ENCODE measurements at regions not wholly inside any gene's neighbourhood (a gene's known extent, or its start where the extent isn't known, plus 50 kb on each side); places are given as distances from the start of the nearest gene placed in this dataset.

DNA sequence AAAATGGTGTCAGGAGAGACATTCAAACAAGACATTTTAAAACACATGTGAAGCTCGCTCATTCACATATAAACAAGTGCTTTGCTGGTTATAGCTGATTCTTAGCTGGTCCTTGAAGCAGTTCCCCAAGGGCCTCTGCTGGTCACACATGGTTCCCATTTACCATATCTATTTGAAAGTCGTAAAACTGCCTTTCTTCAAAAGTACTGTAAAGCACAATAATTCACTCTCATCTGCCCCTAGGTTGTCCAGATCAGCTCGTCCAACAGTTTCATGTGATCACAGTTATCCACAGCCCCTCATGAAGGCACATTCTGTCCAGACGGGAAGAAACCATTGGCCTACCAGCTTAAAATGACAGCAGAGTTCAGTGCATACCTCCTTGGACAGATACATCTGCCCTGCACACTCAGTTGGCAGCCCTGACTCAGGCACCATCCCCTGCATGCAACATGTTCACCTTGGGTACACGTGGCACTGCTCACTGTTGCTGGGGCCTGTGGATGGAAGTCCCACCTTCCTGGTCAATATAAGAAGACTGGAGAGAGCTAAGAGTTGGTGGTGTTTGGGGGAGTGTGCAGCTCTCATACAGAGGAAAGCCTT, 108.0 kb upstream of the HAAO start:
- ChIA-PET CTCF (interaction anchor here (1.1 kb wide), 2 partner anchors 18 to 72 kb away, joined by 3 to 4 read pairs; no protein-coding TSS in a partner anchor), POLR2A (no interaction called here)
- intact Hi-C loops (cut with DNase I, micrococcal nuclease): no loop called here
- Mint-ChIP-seq H3K36me3 (ENCODE audit: low read depth) (no peaks in the 10 kb centered on the region), H3K4me1 (peaks cover 4% of the 10 kb centered on the region), H3K9me3 (ENCODE audit: low read depth) (no peaks in the 10 kb centered on the region), H3K27ac (no peak overlapping the region), H3K27me3 (peaks cover 2% of the 10 kb centered on the region), H3K4me3 (no peak overlapping the region)
- DNase-seq (no peak), ATAC-seq (no peak)

DNA sequence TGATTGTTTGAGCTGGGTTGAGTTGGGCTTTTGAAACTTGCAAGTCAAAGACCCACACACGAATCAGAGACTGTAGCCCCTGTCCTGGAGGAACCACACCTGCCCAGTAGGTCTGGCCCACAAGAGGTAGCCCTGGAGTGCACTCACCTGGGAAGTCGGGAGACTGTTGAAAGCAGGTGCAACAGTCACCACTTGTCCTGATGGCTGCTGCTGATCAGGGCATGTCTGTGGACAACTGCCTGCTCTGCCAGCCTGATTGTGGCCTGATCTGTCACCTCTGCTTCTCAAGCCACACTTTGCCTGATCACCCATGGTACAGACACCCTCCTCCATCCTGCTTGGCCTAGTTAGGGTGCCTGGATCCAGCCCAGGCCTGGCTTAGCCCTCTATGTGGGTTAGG, 105.0 kb upstream of the HAAO start:
- Mint-ChIP-seq H3K4me1 (peaks cover 4% of the 10 kb centered on the region), H3K36me3 (ENCODE audit: low read depth) (no peaks in the 10 kb centered on the region), H3K27ac (no peak overlapping the region), H3K9me3 (ENCODE audit: low read depth) (no peaks in the 10 kb centered on the region), H3K27me3 (no peaks in the 10 kb centered on the region), H3K4me3 (no peak overlapping the region)
- intact Hi-C loops (cut with DNase I, micrococcal nuclease): no loop called here
- POLR2A ChIA-PET: interaction anchor here (0.6 kb wide), 2 partner anchors 19 to 766 kb away, joined by 3 to 12 read pairs; no protein-coding TSS in a partner anchor
- CTCF ChIA-PET: interaction anchor here (1.0 kb wide), 1 partner anchor 17 kb away, joined by 3 read pairs; no protein-coding TSS in a partner anchor
- DNase-seq: no peak
- no peak for ATAC-seq

DNA sequence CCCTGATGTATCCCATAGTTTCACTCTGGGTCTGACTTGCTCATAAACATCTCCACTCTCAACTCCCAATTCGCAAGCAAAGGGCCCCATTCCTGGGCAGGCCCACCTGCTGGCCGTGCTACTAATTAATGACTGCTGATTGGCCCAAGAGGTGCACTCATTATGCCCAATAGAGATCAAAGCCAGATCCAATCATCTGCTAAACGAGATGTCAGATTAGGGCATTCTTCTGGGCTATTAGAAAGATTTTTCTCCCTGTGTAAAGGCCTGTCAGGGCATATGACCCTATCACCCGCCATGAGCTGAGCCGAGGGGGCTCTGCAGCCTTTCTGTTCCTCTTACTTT, 103.4 kb upstream of the HAAO start:
- H3K27me3 Mint-ChIP-seq: no peaks in the 10 kb centered on the region
- DNase-seq: no peak
- intact Hi-C loops (cut with DNase I, micrococcal nuclease): no loop called here
- no peaks in the 10 kb centered on the region for H3K36me3 Mint-ChIP-seq (ENCODE audit: low read depth)
- H3K27ac Mint-ChIP-seq: no peak overlapping the region
- POLR2A ChIA-PET: no interaction called here
- no peaks in the 10 kb centered on the region for H3K9me3 Mint-ChIP-seq (ENCODE audit: low read depth)
- CTCF ChIA-PET: interaction anchor here (0.9 kb wide), 1 partner anchor 37 kb away, joined by 3 read pairs; no protein-coding TSS in a partner anchor
- H3K4me1 Mint-ChIP-seq: peaks cover 4% of the 10 kb centered on the region
- H3K4me3 Mint-ChIP-seq: no peak overlapping the region
- no peak for ATAC-seq

DNA sequence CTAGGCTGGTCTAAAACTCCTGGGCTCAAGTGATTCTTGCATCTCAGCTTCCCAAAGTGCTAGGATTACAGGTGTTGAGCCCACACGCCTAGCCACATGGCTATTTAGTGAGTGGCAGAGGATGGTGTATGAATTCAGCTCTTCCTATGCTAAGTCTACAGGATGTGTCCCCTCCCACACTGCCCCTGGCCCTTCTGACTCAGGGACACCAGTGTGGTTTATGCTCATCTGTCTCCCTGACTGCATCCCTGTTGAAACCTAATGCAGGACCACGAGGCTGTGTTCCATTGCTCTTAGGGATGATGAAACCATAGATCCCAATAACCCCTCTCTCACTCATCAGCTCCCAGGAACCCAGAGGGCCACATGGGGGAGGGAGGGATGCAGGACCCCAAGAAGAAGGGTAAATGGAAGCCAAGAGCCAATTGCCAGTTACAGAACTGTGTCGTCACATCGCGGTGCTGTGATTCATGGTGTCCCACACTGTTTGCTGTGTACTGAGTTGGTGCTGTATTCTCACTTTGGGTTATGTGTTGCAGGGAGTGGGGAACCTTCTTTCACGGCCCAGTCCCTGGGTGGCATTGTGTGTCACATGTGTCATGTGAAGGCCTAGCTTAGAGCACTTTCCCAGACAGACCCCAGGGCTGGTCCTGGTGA, 102.9 kb upstream of the HAAO start:
- DNase-seq: peak; percentile 34
- H3K9me3 Mint-ChIP-seq (ENCODE audit: low read depth): no peaks in the 10 kb centered on the region
- H3K4me1 Mint-ChIP-seq: peaks cover 4% of the 10 kb centered on the region
- intact Hi-C loops (cut with DNase I, micrococcal nuclease): no loop called here
- ChIA-PET POLR2A (no interaction called here), CTCF (interaction anchor here (0.6 to 0.9 kb wide), 2 partner anchors 36 to 75 kb away, joined by 3 read pairs; no protein-coding TSS in a partner anchor)
- H3K36me3 Mint-ChIP-seq (ENCODE audit: low read depth): no peaks in the 10 kb centered on the region
- no peaks in the 10 kb centered on the region for H3K27me3 Mint-ChIP-seq
- peak; percentile 63 for ATAC-seq
- no peak overlapping the region for H3K27ac Mint-ChIP-seq
- H3K4me3 Mint-ChIP-seq: no peak overlapping the region

DNA sequence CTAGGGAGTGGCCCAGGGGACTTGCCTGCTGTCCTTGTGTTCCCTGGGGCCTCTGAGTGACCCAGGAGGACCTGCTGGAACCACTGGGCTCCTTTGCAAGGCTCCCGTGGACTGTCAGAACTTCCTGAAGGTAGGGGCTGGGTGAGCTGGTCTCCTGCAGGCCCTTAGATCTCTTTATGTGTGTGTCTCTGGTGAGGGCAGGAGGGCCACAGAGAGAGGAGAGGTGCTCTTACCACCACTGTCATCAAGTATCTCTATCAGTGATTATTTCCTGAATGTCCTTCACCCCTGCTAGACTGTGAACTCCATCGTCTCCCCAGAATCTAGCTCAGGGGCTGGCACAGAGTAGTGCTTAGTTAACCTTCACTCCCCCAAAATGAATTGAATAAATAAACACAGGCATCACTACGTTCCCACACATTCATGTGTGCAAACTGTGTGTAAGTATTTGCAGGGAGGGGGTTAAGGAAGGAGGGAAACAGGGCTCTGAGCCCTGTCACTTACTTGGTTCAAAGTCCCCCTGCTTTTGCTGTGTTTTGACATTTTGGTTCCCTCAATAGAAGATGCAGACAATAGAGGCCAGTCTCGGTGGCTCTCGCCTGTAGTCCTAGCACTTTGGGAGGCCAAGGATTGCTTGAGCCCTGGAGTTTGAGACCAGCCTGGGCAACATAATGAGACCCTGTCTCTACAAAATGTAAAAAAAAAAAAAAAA, 100.8 kb upstream of the HAAO start:
- no peak overlapping the region for H3K27ac Mint-ChIP-seq
- ATAC-seq (no peak), DNase-seq (no peak)
- H3K9me3 Mint-ChIP-seq (ENCODE audit: low read depth): no peaks in the 10 kb centered on the region
- peaks cover 4% of the 10 kb centered on the region for H3K4me1 Mint-ChIP-seq
- H3K27me3 Mint-ChIP-seq: no peaks in the 10 kb centered on the region
- POLR2A ChIA-PET: no interaction called here
- intact Hi-C loops (cut with DNase I, micrococcal nuclease): no loop called here
- CTCF ChIA-PET: interaction anchor here (1.0 kb wide), 1 partner anchor 19 kb away, joined by 3 read pairs; no protein-coding TSS in a partner anchor
- no peak overlapping the region for H3K4me3 Mint-ChIP-seq
- no peaks in the 10 kb centered on the region for H3K36me3 Mint-ChIP-seq (ENCODE audit: low read depth)

DNA sequence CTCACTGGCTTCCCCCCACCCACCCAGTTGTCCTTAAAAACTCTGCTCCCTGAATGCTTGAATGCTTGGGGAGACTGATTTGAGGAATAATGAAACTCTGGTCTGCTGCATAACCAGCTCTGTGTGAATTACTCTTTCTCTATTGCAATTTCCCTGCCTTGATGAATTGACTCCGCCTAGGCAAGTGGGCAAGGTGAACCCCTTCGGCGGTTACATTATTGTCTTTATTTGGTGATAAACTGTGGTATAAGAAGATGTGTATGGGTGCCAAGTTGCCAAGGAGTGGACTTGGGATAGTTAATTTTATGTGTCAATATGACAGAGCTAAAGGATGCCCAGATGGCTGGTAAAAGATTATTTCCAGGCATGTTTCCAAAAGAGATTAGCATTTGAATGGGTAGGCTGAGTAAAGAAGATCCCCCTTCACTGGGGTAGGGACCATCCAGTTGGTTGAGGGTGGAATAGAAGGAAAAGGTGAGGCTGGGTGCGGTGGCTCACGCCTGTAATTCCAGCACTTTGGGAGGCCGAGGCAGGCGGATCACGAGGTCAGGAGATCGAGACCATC, 98.5 kb upstream of the HAAO start:
- Mint-ChIP-seq H3K27ac (no peak overlapping the region), H3K36me3 (ENCODE audit: low read depth) (no peaks in the 10 kb centered on the region), H3K4me3 (no peak overlapping the region), H3K9me3 (ENCODE audit: low read depth) (no peaks in the 10 kb centered on the region), H3K27me3 (no peaks in the 10 kb centered on the region), H3K4me1 (no peaks in the 10 kb centered on the region)
- no peak for DNase-seq
- CTCF ChIA-PET: interaction anchor here (0.6 kb wide), 1 partner anchor 589 kb away, joined by 3 read pairs; no protein-coding TSS in a partner anchor
- POLR2A ChIA-PET: no interaction called here
- ATAC-seq: no peak
- intact Hi-C loops (cut with DNase I, micrococcal nuclease): no loop called here

DNA sequence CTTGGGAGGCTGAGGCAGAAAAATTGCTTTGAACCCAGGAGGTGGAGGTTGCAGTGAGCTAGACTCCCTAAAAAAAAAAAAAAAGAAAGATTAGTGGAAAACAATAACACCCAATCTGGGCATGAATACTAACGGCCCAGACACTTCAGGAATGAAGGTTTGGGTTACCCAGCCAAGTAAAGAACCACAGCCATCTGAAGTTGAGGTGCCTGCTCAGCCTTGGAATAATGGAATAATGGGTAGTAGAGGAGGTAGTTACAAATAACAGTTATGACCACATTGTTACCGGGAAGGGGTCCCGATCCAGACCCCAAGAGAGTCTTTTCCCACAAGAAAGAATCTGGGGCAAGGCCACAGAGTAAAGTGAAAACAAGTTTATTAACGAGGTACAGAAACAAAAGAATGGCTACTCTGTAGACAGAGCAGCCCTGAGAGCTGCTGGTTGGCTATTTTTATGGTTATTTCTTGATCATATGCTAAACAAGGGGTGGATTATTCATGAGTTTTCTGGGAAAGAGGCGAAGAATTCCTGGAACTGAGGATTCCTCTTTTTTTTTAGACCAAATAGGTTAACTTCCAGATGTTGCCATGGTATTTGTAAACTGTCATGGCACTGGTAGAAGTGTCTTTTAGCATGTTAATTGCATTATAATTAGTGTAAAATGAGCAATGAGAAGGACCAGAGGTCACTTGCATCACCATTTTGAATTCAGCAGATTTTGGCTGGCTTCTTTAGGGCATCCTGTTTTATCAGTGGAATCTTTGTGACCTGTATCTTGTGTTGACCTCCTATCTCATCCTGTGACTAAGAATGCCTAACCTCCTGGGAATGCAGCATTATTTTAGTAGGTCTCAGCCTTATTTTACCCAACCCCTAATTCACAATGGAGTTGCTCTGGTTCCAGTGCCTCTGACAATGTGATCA, 96.2 kb upstream of the HAAO start:
- Mint-ChIP-seq H3K27ac (no peak overlapping the region), H3K36me3 (ENCODE audit: low read depth) (no peaks in the 10 kb centered on the region), H3K9me3 (ENCODE audit: low read depth) (no peaks in the 10 kb centered on the region), H3K27me3 (no peaks in the 10 kb centered on the region), H3K4me3 (no peak overlapping the region), H3K4me1 (no peaks in the 10 kb centered on the region)
- no peak for ATAC-seq
- ChIA-PET CTCF (no interaction called here), POLR2A (no interaction called here)
- no peak for DNase-seq
- intact Hi-C loops (cut with DNase I, micrococcal nuclease): no loop called here

DNA sequence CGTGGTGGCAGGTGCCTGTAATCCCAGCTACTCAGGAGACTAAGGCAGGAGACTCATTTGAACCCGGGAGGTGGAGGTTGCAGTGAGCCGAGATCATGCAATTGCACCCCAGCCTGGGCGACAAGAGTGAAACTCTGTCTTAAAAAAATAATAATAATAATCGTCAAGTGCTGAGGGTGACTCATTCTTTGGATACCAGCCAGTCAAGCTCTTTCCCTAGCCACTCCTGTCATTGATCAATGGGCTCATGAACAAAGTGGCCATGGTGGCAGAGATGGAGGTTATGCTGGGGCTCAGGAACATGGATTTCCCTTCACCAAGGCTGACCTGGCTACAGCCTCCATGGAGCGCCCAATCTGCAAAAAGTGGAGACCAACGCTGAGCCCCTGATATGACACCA, 94.5 kb upstream of the HAAO start:
- intact Hi-C loops (cut with DNase I, micrococcal nuclease): no loop called here
- POLR2A ChIA-PET: no interaction called here
- H3K4me1 Mint-ChIP-seq: peaks cover 7% of the 10 kb centered on the region
- no peak overlapping the region for H3K4me3 Mint-ChIP-seq
- CTCF ChIA-PET: no interaction called here
- no peak overlapping the region for H3K27ac Mint-ChIP-seq
- no peaks in the 10 kb centered on the region for H3K27me3 Mint-ChIP-seq
- DNase-seq (no peak), ATAC-seq (no peak)
- no peaks in the 10 kb centered on the region for H3K9me3 Mint-ChIP-seq (ENCODE audit: low read depth)
- H3K36me3 Mint-ChIP-seq (ENCODE audit: low read depth): no peaks in the 10 kb centered on the region

DNA sequence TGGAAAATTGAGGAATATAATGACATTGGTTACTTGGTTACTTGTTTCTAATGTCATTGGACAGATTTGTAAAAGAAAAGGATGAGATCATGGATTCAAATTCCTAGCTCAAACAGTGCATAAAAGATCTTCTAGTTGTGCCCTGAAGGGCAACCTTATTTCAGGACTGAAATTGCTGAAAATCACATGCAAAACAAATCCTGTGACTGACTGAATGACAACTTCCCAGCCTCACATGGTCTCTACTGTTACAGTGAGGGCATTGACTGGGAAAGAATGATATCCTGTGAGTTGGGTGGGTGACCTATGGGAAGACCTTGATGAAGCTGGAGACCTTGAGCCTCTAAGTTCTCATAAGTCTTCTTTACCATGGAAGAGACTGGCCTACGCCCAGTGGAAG, 90.4 kb upstream of the HAAO start:
- DNase-seq: no peak
- Mint-ChIP-seq H3K9me3 (ENCODE audit: low read depth) (no peaks in the 10 kb centered on the region), H3K4me1 (peaks cover 32% of the 10 kb centered on the region), H3K27ac (no peak overlapping the region), H3K27me3 (no peaks in the 10 kb centered on the region), H3K36me3 (ENCODE audit: low read depth) (no peaks in the 10 kb centered on the region), H3K4me3 (no peak overlapping the region)
- intact Hi-C loops (cut with DNase I, micrococcal nuclease): no loop called here
- ChIA-PET CTCF (interaction anchor here (0.5 to 2.1 kb wide), 5 partner anchors 23 to 1058 kb away, joined by 3 to 14 read pairs (median 3); no protein-coding TSS in a partner anchor), POLR2A (no interaction called here)
- no peak for ATAC-seq

DNA sequence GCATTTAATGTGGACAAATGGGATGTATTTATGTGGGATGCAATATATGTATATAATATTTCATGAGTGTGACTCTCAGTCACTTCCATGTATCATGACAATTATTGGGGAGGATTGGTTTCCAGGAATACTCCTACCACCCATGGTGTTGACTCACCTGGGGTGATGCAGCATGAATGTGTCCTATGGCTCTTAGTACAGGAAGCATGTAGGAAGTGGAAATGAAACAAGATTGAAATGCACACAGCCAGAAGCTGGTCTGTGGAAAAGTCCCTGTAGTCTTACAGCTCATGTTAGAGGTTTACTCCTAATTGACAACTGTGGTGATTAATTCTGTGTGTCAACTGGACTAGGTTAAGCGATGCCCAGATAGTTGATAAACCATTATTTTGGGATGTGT, 89.3 kb upstream of the HAAO start:
- Mint-ChIP-seq H3K36me3 (ENCODE audit: low read depth) (no peaks in the 10 kb centered on the region), H3K27ac (peak overlapping the region; percentile 78), H3K4me1 (peaks cover 32% of the 10 kb centered on the region), H3K9me3 (ENCODE audit: low read depth) (no peaks in the 10 kb centered on the region), H3K4me3 (no peak overlapping the region), H3K27me3 (no peaks in the 10 kb centered on the region)
- intact Hi-C loops (cut with DNase I, micrococcal nuclease): no loop called here
- ChIA-PET POLR2A (interaction anchor here (0.6 kb wide), 1 partner anchor 279 kb away, joined by 4 read pairs; no protein-coding TSS in a partner anchor), CTCF (interaction anchor here (0.6 to 2.1 kb wide), 3 partner anchors 22 to 382 kb away, joined by 3 to 14 read pairs (median 5); no protein-coding TSS in a partner anchor)
- DNase-seq (peak; percentile 39), ATAC-seq (peak; percentile 70)

Data from activated CD4-positive, alpha-beta T cell treated with anti-CD3 and anti-CD28 coated beads for 36 hours (primary cell).